Nucleus accumbens (tissue), 56 donors: ENCODE measurements at regions not wholly inside any gene's neighbourhood (a gene's known extent, or its start where the extent isn't known, plus 50 kb on each side); places are given as distances from the start of the nearest gene placed in this dataset.
"Not testable (repeated sequence)": the region's sequence is repeated elsewhere in the genome, so short reads cannot be mapped to it uniquely, and the experiment has no call there.

ENCODE experiments used
- DNase-seq, 56 donors: peaks; one replicate each; lab custom pipeline; 2025; lab: John Stamatoyannopoulos, UW

DNA sequence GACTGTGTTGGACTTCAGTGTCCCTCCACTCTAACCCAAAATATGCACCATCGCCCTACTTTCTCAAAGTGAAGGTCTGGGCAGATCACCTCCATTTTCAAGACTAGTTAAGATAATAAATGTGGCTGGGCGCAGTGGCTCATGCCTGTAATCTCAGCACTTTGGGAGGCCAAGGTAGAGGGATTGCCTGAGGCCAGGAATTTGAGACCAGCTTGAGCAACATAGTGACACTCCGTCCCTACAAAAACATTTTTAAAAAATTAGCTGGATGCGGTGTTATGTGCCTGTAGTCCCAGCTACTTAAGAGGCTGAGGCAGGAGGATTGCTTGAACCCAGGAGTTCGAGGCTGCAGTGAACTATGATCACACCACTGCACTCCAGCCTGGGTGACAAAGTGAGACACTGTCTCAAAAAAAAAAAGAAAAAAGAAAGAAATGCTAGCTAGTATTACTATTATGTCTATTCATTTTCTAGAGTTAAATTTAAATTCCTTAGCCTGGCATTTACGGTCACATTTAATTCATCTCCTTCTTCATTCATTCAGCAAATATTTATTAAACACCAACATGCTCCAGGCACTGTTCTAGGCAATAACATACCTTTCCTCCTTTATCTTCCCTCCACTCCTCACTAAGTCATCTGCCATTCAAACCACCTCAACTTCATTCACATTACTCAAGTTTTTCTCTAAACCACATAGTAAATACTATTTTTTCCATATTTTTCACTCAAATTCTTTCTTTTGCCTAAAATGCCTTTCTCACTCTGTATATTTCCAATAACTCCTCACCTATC is 96.1 kb upstream of the XYLT1 start:
- no peak for DNase-seq

DNA sequence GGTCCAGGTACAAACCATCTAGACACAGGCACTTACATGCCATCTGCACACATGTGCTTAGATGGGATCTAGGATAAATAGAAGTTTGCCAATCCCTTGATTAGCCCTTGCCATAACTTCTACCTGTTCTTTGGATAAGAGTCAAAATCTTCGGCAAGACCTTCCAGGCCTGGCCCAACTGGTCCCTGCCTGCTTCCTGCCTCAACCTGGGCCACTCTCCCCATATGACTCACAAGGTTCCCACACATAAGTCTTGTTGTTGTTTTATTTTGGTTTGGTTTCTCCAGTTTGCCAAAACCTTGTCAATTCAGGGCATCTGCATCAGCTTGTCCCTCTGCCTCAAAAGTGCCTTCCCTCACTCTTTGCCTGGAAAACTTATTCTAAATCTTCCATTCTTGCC is 95.3 kb upstream of the XYLT1 start:
- no peak for DNase-seq

DNA sequence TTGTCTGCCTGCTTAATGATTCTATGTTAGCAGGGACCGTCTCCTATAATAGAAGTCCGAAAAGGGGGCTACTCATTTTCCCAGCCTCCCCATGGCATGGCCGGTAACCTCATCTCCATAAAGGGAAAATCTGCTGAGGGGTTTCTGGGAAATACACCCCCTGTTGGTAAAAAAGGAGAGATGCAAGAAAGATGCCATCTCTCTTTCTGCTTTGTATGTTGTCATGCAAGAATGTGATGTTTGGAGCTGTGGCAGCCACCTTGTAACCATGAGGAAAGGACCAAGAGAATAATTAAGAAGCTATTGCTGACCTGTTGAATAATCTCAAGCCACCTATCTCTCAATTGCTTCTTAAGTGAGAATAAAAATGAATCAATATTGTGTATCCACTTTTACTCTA is 94.8 kb upstream of the XYLT1 start:
- no peak for DNase-seq

DNA sequence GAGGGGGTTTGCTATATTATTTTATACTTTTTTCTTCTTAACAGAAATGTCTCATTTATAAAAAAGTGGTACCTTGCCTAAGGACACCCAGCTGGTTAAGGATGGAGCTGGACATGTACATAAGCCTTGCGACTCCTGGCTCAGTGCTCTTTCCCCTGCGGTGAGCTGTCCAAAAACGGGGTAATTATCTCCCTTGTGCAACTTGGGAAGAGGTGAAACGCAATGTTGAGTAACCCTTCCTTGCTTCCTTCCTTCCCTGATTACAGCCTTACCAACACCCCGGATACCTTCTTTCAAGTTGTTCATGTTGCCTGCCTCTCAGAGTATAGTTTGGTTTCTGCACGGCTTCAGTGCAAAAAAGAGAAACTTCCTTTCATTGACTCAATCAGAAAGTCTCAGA is 94.1 kb upstream of the XYLT1 start:
- DNase-seq: no peak

DNA sequence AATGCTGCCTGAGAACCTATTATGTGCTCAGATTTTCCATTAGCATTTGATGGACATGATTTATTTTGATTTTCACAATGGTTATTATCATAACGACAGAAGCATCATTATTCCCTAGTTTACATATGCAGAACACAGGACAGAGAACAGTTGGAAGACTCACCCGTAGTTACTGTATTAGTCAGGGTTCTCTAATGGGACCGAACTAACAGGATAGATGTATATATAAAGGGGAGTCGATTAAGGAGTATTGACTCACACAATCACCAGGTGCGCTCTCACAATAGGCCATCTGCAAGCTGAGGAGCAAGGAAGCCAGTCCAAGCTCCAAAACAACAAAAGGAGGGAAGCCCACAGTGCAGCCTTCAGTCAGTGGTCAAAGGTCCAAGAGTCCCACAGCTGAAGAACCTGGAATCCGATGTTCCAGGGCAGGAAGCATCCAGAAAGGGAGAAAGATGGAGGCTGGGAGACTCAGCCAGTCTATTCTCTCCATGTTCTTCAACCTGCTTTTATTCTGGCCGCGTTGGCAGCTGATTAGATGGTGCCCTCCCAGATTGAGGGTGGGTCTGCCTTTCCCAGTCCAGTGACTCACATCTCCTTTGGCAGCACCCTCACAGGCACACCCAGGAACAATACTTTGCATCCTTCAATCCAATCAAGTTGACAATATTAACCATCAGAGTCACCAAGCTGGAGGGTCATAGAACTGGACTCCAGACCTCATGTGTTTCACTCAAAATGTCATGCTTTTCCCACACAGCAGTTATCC is 92.7 kb upstream of the XYLT1 start:
- DNase-seq: no peak

DNA sequence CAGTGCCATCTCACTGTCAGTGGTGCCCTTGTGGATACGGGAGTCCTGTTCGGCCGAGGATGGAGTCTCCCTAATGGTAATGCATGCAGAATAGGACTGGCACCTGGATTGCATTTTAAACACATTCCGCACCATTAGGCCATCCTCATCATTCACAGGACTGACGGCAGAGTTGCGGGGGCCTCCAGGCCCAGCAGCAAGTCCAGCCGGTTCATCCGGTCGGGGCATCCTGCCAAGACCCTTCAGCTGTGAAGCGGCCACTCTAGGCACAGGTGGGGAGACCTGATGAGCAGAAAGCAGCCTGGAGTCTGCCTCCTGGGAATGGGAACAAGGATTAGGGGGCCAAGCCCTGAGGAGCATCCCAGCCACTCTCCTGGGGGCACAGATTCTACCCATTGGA is 90.3 kb upstream of the XYLT1 start:
- no peak for DNase-seq

DNA sequence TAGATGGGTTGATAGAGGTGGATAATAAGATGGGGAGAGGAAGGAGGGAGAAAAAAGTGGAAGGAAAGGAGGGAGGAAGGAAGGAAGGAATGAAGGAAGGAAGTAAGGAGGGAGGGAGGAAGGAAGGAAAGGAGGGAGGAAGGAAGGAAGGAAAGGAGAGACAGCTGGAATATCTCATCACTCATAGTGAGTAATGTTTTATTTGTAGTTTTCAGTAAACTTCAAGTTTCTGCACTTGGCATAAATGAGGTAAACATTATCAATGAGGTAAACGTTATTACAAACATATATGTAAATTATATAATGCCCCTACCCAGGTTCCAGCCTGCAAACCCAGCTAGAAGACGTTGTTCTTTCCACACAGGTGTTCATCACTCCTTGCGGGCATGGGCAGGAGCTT is 89.8 kb upstream of the XYLT1 start:
- DNase-seq: no peak

DNA sequence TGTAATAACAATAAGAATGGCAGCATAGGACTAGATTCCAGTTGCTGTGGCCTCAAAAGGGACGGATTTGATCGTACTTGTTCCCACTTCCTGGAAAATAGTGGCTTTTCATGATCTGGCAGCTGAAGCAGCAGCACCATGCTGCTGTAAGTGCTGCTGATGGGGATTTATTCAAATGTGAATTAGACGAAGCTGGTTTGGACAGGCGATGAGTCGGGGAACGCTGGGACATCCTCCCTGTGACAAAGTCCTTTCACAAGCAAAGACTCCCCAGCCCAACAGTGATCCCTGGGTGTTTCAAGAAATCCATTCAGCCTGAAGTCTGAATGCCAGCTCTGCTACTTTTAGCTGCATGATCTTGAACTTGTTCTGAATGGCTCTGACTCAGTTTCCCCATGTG is 88.6 kb upstream of the XYLT1 start:
- DNase-seq: no peak

DNA sequence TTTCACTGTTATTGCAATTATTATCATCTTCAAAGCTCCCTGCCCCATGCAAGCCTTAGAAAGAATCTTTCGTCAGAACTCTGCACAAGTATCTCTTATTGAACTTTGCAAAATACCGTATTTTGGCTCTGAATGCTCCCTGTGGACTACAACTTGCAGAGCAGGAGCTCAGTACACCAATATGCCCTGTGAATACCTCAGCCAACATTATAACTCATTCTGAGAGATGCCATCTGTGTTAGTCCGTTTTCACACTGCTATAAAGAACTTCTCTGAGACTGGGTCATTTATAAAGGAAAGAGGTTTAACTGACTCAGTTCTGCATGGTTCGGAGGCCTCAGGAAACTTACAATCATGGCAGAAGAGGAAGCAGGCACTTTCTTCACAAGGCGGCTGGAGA is 87.2 kb upstream of the XYLT1 start:
- DNase-seq: no peak

DNA sequence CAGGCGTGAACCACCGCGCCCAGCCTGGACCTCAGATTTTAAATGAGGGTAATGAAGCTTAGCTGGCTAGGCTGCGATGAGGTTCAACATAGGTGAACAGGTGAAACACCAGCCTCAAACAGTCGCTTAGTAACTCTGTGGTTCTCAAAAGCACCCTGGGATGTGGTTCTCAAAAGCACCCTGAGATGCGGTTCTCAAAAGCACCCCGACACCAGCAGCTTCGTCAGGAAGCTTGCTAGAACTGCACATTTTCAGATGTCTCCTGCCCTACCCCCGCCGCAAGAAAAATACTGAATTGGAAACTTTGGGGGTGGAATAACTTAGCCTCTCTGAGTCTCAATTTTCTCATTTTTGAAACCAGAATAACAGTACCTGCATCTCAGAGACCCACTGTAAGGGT is 86.7 kb upstream of the XYLT1 start:
- peak in 5 of 56 donors; percentile 2 to 26 (median 10) for DNase-seq

DNA sequence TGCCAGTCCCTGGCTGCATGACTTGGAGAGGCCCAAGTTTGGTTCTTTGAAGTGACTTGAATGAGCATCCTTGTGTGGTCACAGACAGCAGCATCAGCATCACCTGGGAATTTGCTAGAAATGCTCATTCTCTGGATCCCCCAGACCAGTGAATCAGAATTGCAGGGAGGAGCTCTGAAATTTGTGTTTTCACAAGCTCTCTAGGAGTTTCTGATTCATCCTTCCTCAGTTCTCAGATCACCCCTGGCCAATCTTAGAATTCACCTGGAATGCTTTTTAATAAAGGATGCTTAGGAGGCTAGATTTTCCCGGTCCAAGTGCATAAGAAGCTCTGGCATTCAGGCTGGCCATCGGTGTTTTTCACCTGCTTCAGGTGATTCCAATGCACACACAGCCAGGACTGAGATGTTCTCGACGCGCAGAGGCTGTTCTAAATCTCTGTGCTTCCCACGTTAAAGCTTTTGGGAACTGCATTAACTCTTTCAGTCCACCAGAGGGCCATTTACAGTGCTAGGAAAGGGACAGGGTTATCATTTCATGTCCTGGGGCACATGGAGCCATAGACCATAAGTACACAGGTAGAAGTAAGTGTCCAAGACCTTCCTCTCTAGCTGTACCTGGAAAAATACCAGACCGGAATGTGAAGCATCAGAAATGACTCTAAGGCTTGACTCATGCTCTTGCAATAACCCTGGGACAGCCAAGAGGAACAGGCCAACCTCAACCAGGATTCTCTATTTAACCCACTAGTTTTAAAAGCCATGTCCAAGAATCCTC is 85.7 kb upstream of the XYLT1 start:
- no peak for DNase-seq

DNA sequence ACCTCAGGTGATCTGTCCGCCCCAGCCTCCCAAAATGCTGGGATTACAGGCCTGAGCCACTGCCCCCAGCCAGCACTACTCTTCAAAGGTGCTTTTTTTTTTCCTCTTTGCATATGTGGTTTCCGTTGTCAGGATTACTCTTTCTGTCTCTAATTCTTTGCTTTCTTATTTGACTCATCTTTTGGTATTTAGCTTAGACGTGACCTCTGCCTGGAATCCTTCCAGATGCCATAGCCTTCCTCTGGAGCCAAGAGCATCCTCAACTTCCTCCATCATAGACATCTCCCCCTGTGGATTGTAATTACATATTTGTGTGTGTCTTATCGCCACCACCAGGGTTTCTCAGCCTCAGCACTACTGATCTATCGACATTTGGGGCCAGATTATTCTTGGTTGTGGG is 84.4 kb upstream of the XYLT1 start:
- DNase-seq: no peak

DNA sequence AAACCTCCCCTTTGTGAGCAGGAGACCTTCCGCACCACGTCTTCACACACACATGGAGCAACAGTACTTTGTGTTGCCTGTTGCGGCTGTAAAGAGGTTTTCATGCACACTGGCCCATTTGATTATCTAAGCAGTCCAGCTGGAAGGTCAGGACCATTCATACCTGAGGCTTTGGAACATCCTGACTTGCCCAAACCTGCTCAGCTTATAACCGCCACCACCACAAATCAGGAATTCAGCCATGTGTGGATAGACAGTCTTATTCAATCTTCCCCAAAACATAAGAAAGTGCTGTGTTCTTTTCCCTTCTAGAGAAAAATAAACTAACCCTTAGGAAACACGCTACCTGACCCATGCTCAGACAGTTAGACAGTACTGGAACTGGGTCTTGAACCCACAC is 81.6 kb upstream of the XYLT1 start:
- no peak for DNase-seq

DNA sequence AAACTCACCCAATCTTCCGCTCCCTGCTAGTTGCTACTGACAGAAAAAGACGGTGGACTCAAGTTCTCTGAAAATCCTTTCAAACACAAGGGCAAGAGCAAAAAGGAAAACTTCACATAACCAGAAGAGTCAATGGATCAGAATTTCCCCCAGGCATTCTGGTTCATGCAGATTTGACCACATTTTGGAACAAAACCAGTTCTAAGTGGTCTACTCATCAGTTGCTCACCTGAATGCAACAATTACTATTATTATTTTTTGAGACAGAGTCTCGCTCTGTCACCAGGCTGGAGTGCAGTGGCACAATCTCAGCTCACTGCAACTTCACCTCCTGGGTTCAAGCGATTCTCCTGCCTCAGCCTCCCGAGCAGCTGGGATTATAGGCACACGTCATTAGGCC is 80.9 kb upstream of the XYLT1 start:
- not testable (repeated sequence) for DNase-seq

DNA sequence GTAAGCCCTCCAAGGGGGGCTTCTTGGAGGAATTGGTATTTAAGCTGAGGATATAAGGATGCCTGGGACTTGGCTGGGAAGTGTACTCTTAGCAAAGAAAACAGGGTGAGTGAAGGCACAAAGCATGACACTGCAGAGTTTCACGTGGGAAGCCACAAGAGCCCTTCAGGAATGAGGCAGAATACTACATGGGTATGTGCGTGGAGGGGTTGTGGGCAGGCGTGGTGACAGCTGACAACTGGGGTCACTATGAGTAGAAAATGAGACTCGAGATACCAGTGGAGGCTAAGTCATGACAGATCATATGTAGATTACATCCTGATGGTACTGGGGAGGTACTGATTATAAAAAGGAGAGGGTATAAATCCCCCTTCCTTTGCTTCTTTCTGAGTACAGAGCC is 78.1 kb upstream of the XYLT1 start:
- no peak for DNase-seq

DNA sequence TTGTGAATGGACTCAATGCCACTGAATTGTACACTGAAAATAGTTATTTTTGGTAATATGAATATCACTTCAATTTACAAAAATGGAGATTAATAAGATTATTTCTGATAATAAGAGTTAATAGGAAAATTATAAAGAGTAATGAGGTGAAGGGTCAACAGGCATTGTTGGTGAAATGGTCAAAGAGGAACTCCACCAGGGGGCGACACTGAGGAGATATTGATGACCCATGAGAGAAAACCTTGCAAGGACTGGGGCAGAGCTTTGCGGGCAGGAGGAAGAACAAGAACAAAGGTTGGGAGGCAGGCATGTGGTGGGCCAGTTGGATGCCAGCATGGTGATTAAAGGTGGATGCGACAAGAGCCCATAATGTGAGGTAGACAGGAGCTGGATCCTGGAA is 74.0 kb upstream of the XYLT1 start:
- no peak for DNase-seq

DNA sequence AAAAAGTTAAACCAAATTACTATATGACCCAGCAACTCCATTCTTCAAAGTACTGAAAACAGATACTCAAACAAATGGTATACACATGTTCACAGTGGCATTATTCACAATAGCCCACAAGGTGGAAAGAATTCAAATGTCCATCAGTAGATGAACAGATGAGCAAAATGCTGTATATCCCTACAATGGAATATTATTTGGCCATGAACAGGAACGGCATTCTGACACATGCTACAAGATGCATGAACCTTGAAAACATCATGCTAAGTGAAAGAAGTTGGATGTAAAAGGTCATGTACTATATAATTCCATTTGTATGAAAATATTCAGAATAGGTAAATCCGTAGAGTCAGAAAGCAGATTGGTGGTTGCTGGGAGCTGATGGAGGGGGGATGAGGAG is 73.5 kb upstream of the XYLT1 start:
- DNase-seq: no peak

DNA sequence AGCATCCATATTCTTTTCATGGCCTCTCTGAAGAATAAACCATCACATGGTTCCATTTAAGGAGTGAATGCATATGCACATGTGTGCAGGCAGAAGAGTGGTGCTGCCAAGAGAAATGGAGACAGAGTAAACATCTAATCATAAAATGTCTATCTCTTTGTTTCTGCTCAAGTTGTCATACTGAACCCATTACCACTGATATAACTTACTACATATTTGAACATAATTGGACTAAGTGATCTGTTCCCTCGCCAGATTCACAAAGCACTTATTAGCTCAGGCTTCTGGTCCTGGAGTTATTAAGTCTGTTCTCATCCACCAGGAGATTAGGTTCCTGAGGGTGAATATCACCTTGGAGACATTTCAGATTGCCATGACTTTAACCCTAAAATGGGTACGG is 72.3 kb upstream of the XYLT1 start:
- DNase-seq: no peak

DNA sequence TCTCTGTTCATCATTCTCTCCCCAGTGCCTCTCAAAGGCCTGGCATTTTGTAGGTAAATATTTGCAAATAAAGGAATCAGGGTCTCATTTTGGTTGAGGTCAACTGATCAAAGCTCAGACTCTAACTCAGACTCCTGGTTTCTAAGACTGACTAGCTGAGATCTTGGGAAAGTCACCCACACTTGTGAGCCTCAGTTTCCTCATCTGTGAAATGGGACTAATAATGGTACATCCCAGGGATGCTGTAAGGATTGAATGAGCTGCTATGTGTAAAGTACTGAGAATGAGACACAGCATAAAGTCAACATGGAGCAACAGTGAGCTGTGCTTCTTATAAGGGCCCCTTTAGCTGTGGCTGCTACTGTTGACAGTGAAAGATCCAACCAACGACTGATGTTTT is 70.6 kb upstream of the XYLT1 start:
- no peak for DNase-seq

DNA sequence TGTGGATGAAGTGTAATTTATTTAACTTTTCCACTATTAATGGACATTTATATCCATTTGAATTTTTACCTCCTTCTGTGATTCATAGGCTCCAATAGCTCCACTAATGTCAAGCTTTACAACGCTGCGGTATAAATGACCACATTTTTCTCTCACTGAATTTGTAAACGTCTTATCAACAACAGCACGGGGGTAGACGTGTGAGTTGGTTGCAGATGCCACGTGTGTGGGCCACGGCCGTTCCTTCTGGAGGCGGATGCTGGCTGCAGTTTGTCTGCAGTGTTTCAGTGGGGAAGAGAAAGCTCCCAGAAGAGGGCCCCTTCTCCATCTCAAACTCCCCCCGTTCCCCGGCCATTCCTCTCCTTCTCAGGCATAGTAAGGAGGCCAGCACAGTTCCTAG is 68.2 kb upstream of the XYLT1 start:
- DNase-seq: no peak

DNA sequence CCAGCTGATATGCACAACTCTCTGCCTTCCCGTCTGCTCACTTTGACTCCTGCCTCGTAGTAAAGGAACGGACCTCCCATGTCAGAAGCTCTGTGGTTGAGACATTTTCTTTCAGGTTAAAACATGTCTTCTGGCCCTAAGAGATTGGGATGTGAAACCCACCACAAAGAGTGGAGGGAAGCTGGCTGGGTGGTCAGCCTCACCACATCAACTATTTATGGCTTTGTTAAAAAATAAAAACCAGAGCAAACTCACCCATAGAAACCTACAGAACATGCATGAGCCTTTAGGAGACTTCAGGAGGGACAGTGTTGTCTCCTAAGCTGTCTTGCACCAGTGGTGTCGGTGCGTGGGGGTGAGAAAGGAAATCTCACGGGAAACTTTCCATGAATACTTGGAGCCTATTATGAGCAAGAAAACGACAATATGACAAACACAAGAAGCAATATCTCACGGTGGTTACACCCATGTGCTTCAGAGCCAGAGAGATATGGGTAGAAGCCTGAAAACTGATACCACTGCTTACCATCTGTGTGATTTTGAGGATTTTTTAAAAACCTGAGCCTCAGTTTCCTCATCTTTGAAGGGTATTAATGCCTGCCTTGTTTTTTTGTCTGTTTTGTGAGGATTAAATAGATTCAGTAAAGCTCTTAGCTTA is 61.7 kb upstream of the XYLT1 start:
- no peak for DNase-seq
